Activated CD8-positive, alpha-beta T cell treated with anti-CD3 and anti-CD28 coated beads for 36 hours (primary cell): ENCODE measurements at regions not wholly inside any gene's neighbourhood (a gene's known extent, or its start where the extent isn't known, plus 50 kb on each side); places are given as distances from the start of the nearest gene placed in this dataset.

ENCODE experiments used
- ATAC-seq: fragments of 200-7000 bp; cut with Tn5 transposase; one replicate; pipeline ENCODE4 v1.10.0; 2021; ENCODE audit warnings: mild to moderate bottlenecking, moderate library complexity
- CTCF ChIA-PET: fragments of 350-600 bp; sonication (Branson Sonifier 250); formaldehyde crosslinking; loops from one replicate; lab custom pipeline; 2021; ENCODE audit warnings: antibody characterized with exemption; lab: Charles Lee
- POLR2A ChIA-PET: fragments of 350-600 bp; sonication (Branson Sonifier 250); formaldehyde crosslinking; loops from one replicate; lab custom pipeline; 2021; ENCODE audit warnings: antibody characterized with exemption; lab: Charles Lee
- DNase-seq: peaks from one replicate; pipeline ENCODE4 v3.0.0-alpha.2; 2020
- H3K27ac Mint-ChIP-seq: one replicate; pipeline ENCODE4 v1.8.0; 2021; ENCODE audit warnings: mild to moderate bottlenecking, mixed read lengths
- H3K27me3 Mint-ChIP-seq: one replicate; pipeline ENCODE4 v1.8.0; 2021; ENCODE audit warnings: mixed read lengths
- H3K36me3 Mint-ChIP-seq: one replicate; pipeline ENCODE4 v1.8.0; 2021; ENCODE audit warnings: low read depth, mixed read lengths
- H3K4me1 Mint-ChIP-seq: one replicate; pipeline ENCODE4 v1.8.0; 2021; ENCODE audit warnings: low read depth, mixed read lengths
- H3K4me3 Mint-ChIP-seq: one replicate; pipeline ENCODE4 v1.8.0; 2021; ENCODE audit warnings: mild to moderate bottlenecking, moderate library complexity, mixed read lengths
- H3K9me3 Mint-ChIP-seq: one replicate; pipeline ENCODE4 v1.8.0; 2021; ENCODE audit warnings: mixed read lengths
- intact Hi-C: fragments of 100-400 bp; cut with micrococcal nuclease; formaldehyde crosslinking; loops from one replicate; pipeline ENCODE4 v1.10.0; 2022
- TF ChIP-seq, protein P1 (sequence below): fragments of 200-600 bp; IDR thresholded peaks from one replicate; pipeline ENCODE4 v1.8.0; 2022; ENCODE audit warnings: antibody characterized with exemption, mild to moderate bottlenecking

DNA sequence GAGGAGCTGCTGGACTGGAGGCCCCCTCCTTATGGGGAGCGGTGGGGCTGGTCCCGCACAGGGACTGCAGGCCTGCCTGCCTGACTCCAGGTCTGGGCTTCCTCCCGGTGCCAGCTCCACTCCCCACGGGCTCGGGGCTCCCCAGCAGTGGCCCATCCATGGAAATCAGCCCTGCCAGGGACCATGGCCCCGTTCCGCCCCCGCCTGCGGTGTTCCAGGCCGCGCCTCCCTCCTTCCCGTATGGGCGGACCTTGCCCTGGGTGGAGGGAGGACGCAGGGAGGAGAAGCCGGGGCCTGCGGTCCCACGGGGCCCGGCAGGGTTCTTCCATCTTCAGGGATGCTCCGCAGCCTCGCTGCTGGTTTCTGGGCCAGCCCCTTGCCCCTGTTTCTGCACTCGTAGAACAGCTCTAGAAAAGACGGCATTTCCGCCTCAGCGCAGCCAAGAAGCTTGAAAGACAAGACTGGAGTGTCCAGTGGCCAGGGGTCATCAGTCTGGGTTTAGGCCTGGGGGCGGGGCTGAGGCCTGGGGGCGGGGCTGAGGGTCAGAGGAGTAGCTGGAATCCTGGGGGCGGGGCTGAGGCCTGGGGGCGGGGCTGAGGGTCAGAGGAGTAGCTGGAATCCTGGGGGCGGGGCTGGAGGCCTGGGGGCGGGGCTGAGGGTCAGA is 1330.6 kb downstream of the BRD1 start:
- DNase-seq = no peak
- H3K27ac Mint-ChIP-seq = no peak overlapping the region
- no peaks in the 10 kb centered on the region for H3K36me3 Mint-ChIP-seq
- no peaks in the 10 kb centered on the region for H3K4me1 Mint-ChIP-seq
- no peak for ATAC-seq
- no peak overlapping the region for H3K4me3 Mint-ChIP-seq
- intact Hi-C loops = no loop called here
- TF ChIP-seq, protein P1, sequence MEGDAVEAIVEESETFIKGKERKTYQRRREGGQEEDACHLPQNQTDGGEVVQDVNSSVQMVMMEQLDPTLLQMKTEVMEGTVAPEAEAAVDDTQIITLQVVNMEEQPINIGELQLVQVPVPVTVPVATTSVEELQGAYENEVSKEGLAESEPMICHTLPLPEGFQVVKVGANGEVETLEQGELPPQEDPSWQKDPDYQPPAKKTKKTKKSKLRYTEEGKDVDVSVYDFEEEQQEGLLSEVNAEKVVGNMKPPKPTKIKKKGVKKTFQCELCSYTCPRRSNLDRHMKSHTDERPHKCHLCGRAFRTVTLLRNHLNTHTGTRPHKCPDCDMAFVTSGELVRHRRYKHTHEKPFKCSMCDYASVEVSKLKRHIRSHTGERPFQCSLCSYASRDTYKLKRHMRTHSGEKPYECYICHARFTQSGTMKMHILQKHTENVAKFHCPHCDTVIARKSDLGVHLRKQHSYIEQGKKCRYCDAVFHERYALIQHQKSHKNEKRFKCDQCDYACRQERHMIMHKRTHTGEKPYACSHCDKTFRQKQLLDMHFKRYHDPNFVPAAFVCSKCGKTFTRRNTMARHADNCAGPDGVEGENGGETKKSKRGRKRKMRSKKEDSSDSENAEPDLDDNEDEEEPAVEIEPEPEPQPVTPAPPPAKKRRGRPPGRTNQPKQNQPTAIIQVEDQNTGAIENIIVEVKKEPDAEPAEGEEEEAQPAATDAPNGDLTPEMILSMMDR = no peak
- H3K27me3 Mint-ChIP-seq = peaks cover 15% of the 10 kb centered on the region
- H3K9me3 Mint-ChIP-seq = no peaks in the 10 kb centered on the region
- ChIA-PET POLR2A (no interaction called here), CTCF (no interaction called here)

DNA sequence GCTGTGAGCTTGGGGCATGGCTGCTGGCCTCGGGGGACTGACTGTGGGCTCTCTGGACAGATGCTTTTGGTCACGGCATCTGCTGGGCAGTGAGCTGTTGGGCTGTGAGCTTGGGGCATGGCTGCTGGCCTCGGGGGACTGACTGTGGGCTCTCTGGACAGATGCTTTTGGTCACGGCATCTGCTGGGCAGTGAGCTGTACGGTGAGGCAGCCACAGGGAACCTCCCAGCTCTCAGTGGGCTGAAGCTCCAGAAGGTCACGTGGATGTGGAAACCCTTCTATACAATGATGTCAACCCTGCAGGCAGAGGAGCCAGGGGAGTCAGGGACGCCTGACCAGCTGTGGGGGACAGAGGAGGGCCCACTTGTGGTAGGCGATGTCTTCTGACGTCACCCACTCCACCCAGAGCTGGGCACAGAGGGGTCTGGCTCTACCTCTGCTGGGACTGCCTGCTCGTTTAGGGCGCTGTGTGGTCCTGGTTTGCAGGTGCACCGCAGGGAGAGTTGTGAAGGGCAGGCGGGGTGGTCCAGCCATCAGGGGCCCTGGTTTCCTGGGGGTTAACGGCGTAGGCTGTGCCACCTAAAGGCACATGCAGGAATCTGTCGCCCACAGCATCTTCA is 1331.3 kb downstream of the BRD1 start:
- Mint-ChIP-seq H3K27ac (no peak overlapping the region), H3K27me3 (peaks cover 22% of the 10 kb centered on the region), H3K4me1 (no peaks in the 10 kb centered on the region), H3K36me3 (no peaks in the 10 kb centered on the region), H3K9me3 (no peaks in the 10 kb centered on the region), H3K4me3 (no peak overlapping the region)
- CTCF ChIA-PET = no interaction called here
- no peak for DNase-seq
- POLR2A ChIA-PET = interaction anchor here (0.6 kb wide), 1 partner anchor 1418 kb away, joined by 3 read pairs; no protein-coding TSS in a partner anchor
- TF ChIP-seq, protein P1 = no peak
- intact Hi-C loops = no loop called here
- no peak for ATAC-seq

DNA sequence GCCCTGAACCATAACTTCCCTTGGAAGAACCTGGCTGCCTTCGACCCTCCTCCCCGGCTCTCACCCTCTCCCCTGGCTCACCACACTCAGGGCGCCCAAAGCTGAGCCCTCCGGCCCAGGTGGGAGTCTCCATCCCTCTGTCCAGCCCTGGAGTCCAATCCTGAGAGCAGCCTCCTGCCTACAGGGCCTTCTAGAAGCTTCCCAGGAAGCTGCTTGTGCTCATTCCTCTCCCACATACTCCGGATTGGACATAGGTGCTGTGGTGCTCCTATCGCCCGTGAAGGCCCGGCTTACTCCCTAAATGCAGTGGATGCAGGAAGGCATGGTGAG is 1332.0 kb downstream of the BRD1 start:
- intact Hi-C loops = no loop called here
- ChIA-PET POLR2A (no interaction called here), CTCF (no interaction called here)
- Mint-ChIP-seq H3K27ac (no peak overlapping the region), H3K9me3 (no peaks in the 10 kb centered on the region), H3K4me1 (no peaks in the 10 kb centered on the region), H3K4me3 (no peak overlapping the region), H3K36me3 (no peaks in the 10 kb centered on the region), H3K27me3 (peaks cover 28% of the 10 kb centered on the region)
- DNase-seq (no peak), ATAC-seq (no peak)
- TF ChIP-seq, protein P1 = no peak

DNA sequence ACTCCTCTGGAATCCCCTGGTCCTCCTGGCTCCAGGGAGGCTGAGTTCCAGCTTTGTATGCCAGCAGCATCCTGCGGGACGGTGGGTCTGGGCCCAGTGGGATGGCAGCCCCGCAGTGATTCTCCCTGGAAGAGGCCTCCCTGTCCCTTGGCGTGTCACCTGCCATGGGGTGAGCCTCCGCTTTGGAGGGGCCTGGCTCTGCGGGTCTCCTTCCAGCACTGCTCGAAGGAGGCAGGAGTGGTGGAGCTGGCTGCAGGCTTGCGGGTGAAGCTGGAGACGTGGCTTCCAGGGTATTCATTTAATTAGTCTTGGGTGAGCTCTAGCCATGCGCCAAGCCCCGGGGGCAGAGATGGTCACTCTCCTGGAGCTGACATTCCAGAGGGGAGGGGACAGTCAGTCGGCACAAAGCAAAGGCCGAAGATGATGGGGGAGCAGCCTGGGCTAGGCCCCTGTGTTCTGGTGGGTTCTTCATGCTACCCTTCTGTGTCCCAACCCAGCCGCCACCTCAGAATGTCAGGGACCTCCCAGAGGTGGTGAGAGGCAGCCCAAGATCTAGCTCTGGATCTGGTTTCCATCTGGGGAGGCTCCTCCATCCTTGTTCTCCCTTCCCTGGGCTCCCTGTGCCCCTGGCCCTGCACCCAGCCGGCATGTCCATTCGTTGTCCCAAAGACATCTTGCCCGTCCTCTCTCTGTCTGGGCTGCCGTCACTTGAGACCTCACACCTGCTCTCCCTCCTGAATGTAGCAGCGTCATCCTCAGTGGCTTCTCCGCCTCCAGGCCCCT is 1332.5 kb downstream of the BRD1 start:
- intact Hi-C loops = no loop called here
- Mint-ChIP-seq H3K36me3 (no peaks in the 10 kb centered on the region), H3K4me1 (no peaks in the 10 kb centered on the region), H3K27ac (no peak overlapping the region), H3K9me3 (no peaks in the 10 kb centered on the region), H3K4me3 (no peak overlapping the region), H3K27me3 (peaks cover 31% of the 10 kb centered on the region)
- ChIA-PET CTCF (no interaction called here), POLR2A (no interaction called here)
- DNase-seq (no peak), ATAC-seq (no peak)
- TF ChIP-seq, protein P1 = no peak
